ENCODE measurements at regions not wholly inside any gene's neighbourhood (a gene's known extent, or its start where the extent isn't known, plus 50 kb on each side); places are given as distances from the start of the nearest gene placed in this dataset.

DNA sequence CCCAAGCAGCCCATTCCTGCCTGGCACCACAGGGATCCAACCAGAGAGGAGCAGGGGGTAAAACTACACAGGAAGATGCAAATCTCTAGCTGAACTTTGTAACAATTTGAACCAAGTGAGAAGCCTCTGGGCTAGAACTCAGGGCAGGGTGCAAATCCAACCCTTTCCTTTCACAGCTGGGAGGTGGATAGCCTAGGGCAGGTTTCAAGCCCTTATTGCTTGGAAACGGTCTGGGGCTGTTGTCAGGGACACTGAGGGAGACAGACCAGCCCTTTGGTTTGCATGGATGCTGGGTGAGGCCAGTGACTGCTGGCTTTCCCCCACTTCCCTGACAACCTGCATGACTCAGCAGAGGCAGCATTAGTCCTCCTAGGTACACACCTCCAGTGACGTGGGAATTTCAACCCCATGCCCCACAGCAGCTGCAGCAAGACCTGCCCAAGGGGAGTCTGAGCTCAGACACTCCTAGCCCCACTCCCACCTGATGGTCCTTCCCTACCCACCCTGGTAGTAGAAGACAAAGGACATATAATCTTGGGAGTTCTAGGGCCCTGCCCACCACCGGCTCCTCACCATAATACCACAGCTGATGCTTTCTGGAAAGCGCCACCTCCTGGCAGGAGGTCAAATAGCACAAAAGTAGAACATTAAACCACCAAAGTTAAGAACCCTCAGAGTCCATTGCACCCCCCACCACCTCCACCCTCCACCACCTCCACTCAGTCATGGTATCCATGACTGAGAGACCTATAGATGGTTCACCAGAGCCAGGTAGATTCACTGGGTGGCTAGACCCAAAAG, 797.7 kb upstream of the MAN1A1 start:
- ATAC-seq (no peak), DNase-seq (no peak)
- Histone ChIP-seq H3K9me3 (no peaks in the 10 kb centered on the region), H3K4me1 (no peaks in the 10 kb centered on the region), H3K27ac (no peak overlapping the region), H3K36me3 (no peaks in the 10 kb centered on the region), H3K27me3 (ENCODE audit: low read depth) (no peaks in the 10 kb centered on the region), H3K4me3 (no peak overlapping the region)
- intact Hi-C loops (cut with DNase I): no loop called here
- TF ChIP-seq, protein P1, sequence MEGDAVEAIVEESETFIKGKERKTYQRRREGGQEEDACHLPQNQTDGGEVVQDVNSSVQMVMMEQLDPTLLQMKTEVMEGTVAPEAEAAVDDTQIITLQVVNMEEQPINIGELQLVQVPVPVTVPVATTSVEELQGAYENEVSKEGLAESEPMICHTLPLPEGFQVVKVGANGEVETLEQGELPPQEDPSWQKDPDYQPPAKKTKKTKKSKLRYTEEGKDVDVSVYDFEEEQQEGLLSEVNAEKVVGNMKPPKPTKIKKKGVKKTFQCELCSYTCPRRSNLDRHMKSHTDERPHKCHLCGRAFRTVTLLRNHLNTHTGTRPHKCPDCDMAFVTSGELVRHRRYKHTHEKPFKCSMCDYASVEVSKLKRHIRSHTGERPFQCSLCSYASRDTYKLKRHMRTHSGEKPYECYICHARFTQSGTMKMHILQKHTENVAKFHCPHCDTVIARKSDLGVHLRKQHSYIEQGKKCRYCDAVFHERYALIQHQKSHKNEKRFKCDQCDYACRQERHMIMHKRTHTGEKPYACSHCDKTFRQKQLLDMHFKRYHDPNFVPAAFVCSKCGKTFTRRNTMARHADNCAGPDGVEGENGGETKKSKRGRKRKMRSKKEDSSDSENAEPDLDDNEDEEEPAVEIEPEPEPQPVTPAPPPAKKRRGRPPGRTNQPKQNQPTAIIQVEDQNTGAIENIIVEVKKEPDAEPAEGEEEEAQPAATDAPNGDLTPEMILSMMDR (IDR thresholded peaks at IDR 0.05): no peak

DNA sequence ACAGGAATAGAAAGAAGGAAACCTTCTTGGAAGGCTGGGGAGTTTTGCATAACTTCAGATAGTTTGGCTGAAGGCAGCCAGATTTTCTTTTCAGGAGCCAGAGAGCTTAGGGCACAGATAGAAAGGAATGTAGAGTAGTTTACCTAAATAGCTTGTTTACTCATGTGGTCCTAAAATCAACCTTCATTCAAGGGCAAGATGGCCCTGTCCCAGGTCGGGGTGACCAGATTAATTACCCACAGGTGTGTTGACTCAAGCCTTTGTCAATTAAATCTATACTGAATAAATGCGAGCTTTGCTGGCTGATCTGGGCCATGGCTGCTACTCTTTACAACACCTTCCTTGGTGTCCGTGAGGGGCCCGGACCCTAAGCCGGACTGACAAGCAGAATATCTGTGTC, 792.0 kb upstream of the MAN1A1 start:
- intact Hi-C loops (cut with DNase I): no loop called here
- ATAC-seq: no peak

DNA sequence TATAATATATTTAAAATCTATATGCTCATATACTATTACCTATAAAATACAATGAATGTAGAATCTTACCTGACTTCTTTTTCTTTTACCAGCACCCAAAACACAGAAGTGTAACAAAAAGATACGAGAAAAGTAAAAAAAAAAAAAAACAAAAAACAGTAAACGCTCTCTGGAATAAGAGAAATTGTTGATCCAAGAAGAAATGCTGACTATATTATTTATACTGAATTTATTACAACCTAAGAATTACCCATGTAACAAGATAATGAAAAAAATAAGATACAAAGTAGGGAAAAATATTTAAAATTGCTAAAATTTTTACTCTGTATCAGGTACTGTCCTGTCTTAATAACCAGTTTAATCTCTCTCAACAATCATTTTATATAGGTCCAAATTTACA, 787.9 kb upstream of the MAN1A1 start:
- TF ChIP-seq, protein P1 (IDR thresholded peaks at IDR 0.05): no peak
- H3K9me3 ChIP-seq: no peaks in the 10 kb centered on the region
- intact Hi-C loops (cut with DNase I): no loop called here
- no peak overlapping the region for H3K27ac ChIP-seq
- H3K4me1 ChIP-seq: no peaks in the 10 kb centered on the region
- no peaks in the 10 kb centered on the region for H3K27me3 ChIP-seq (ENCODE audit: low read depth)
- H3K4me3 ChIP-seq: no peak overlapping the region
- no peak for ATAC-seq
- no peak for DNase-seq
- H3K36me3 ChIP-seq: no peaks in the 10 kb centered on the region

More for the DNA sequence above, 792.0 kb upstream of the MAN1A1 start:
- H3K27me3 ChIP-seq (ENCODE audit: low read depth): no peaks in the 10 kb centered on the region
- TF ChIP-seq, protein P1 (IDR thresholded peaks at IDR 0.05): no peak
- no peak overlapping the region for H3K4me3 ChIP-seq
- H3K4me1 ChIP-seq: no peaks in the 10 kb centered on the region
- no peak for DNase-seq
- H3K27ac ChIP-seq: no peak overlapping the region
- H3K36me3 ChIP-seq: no peaks in the 10 kb centered on the region
- H3K9me3 ChIP-seq: no peaks in the 10 kb centered on the region

DNA sequence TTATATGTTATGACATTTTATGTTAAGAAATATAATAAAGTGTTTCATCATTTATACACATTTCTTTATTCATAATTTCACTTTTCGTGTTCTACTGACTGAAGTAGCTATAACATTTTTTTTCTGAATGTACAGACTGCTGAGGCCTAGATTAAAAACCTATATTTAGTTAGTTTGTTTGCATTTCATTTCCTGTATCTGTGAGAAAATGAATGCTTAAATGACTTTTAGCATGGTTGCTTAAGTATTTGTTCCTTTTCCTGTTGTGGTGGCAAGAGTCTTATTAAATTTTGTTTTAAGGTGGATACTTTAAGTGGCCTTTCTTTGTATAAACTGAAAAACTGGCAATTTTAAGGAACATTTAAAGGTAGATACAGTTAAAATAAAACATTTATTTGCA, 779.7 kb upstream of the MAN1A1 start:
- Histone ChIP-seq H3K9me3 (no peaks in the 10 kb centered on the region), H3K4me3 (no peak overlapping the region), H3K36me3 (no peaks in the 10 kb centered on the region), H3K27me3 (ENCODE audit: low read depth) (no peaks in the 10 kb centered on the region), H3K4me1 (no peaks in the 10 kb centered on the region), H3K27ac (no peak overlapping the region)
- no peak for DNase-seq
- ATAC-seq: no peak
- TF ChIP-seq, protein P1 (IDR thresholded peaks at IDR 0.05): no peak
- intact Hi-C loops (cut with DNase I): no loop called here

- Histone ChIP-seq H3K4me3 (no peak overlapping the region), H3K36me3 (no peaks in the 10 kb centered on the region), H3K27ac (no peak overlapping the region), H3K9me3 (no peaks in the 10 kb centered on the region), H3K27me3 (ENCODE audit: low read depth) (no peaks in the 10 kb centered on the region), H3K4me1 (no peaks in the 10 kb centered on the region)
- no peak for ATAC-seq
- DNase-seq: no peak
- TF ChIP-seq, protein P1 (IDR thresholded peaks at IDR 0.05): no peak
- intact Hi-C loops (cut with DNase I): no loop called here
These were observed 772.8 kb upstream of the MAN1A1 start for GRCh38 chr6:120122401-120122800.

Data from lower lobe of right lung (tissue), 2 donors.